ENCODE measurements at regions not wholly inside any gene's neighbourhood (a gene's known extent, or its start where the extent isn't known, plus 50 kb on each side); places are given as distances from the start of the nearest gene placed in this dataset.

DNA sequence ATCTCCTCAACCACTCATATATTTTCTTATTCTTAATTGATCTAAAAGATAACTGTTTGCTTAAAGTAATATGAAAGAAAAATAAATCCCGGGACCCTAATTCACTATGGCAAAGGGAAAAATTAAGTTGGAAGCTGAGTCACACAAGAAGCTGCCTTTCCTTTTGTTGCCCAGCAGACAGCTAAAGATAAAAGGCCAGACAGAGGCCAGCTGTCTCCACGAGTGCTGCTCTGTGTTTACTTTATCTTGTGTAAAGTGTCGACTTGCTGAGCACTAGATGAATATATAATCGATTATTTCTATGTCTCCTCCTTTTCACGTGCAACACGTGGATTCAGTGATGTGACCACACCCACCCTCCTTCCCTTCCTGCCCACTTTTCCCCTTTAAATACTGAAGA, 52.8 kb upstream of the NSMCE3 start:
- TF ChIP-seq YY1 (IDR thresholded peaks at IDR 0.05) (no peak), GABPA (IDR thresholded peaks at IDR 0.05 in 1 of 2, conservative IDR thresholded peaks at IDR 0.05 in 1 of 2) (no peak), CTCF (IDR thresholded peaks at IDR 0.05; ENCODE audit: low read depth, low read length, missing input control) (no peak), HNF4A (conservative IDR thresholded peaks at IDR 0.05) (no peak), FOXA2 (IDR thresholded peaks at IDR 0.05) (no peak), RAD21 (IDR thresholded peaks at IDR 0.05) (no peak)
- TF ChIP-seq, protein P1, sequence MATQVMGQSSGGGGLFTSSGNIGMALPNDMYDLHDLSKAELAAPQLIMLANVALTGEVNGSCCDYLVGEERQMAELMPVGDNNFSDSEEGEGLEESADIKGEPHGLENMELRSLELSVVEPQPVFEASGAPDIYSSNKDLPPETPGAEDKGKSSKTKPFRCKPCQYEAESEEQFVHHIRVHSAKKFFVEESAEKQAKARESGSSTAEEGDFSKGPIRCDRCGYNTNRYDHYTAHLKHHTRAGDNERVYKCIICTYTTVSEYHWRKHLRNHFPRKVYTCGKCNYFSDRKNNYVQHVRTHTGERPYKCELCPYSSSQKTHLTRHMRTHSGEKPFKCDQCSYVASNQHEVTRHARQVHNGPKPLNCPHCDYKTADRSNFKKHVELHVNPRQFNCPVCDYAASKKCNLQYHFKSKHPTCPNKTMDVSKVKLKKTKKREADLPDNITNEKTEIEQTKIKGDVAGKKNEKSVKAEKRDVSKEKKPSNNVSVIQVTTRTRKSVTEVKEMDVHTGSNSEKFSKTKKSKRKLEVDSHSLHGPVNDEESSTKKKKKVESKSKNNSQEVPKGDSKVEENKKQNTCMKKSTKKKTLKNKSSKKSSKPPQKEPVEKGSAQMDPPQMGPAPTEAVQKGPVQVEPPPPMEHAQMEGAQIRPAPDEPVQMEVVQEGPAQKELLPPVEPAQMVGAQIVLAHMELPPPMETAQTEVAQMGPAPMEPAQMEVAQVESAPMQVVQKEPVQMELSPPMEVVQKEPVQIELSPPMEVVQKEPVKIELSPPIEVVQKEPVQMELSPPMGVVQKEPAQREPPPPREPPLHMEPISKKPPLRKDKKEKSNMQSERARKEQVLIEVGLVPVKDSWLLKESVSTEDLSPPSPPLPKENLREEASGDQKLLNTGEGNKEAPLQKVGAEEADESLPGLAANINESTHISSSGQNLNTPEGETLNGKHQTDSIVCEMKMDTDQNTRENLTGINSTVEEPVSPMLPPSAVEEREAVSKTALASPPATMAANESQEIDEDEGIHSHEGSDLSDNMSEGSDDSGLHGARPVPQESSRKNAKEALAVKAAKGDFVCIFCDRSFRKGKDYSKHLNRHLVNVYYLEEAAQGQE (IDR thresholded peaks at IDR 0.05) = no peak

Data from liver (tissue), 3 donors.